ENCODE measurements at regions not wholly inside any gene's neighbourhood (a gene's known extent, or its start where the extent isn't known, plus 50 kb on each side); places are given as distances from the start of the nearest gene placed in this dataset.

DNA sequence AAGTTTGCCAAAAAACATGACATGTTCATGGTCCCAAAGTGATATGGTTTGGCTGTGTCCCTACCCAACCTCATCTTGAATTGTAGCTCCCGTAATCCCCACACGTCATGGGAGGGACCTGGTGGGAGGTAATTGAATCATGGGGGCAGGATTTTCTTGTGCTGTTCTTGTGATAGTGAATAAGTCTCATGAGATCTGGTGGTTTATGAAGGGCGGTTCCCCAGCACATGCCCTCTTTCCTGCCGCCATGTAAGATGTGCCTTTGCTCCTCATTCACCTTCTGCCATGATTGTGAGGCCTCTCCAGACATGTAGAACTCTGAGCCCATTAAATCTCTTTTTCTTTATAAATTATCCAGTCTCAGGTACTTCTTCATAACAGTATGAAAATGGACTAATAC lies 322.1 kb downstream of the MED10 start:
- TF ChIP-seq, protein P1, sequence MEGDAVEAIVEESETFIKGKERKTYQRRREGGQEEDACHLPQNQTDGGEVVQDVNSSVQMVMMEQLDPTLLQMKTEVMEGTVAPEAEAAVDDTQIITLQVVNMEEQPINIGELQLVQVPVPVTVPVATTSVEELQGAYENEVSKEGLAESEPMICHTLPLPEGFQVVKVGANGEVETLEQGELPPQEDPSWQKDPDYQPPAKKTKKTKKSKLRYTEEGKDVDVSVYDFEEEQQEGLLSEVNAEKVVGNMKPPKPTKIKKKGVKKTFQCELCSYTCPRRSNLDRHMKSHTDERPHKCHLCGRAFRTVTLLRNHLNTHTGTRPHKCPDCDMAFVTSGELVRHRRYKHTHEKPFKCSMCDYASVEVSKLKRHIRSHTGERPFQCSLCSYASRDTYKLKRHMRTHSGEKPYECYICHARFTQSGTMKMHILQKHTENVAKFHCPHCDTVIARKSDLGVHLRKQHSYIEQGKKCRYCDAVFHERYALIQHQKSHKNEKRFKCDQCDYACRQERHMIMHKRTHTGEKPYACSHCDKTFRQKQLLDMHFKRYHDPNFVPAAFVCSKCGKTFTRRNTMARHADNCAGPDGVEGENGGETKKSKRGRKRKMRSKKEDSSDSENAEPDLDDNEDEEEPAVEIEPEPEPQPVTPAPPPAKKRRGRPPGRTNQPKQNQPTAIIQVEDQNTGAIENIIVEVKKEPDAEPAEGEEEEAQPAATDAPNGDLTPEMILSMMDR (conservative IDR thresholded peaks at IDR 0.05; ENCODE audit: low read depth, low read length): no peak
- TF ChIP-seq EZH2 (IDR thresholded peaks at IDR 0.05; ENCODE audit: borderline replicate concordance, low read depth, low read length, poor library complexity, severe bottlenecking): no peak
